ENCODE measurements at regions not wholly inside any gene's neighbourhood (a gene's known extent, or its start where the extent isn't known, plus 50 kb on each side); places are given as distances from the start of the nearest gene placed in this dataset.
A peak's percentile ranks its signal among the peaks of the same experiment; 100 is the strongest.

DNA sequence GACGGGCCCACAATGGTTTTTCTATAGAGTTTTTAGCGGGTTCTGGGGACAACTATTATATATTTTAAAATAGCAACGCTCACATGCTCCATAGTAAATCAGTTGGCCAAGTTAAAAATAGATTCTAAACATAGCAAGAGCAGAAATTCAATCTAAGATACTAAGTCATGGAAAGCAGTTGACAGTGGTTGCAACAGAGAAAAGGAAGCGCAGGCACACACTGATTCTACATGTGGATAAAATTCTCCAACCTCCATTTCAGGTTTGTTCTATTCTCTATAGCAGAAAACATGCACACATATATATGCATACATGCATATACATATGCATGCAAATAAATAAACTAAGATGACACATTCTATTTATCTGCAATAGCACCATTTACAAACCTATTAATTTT, 89.6 kb upstream of the HNRNPU start:
- no peaks in the 10 kb centered on the region for H3K9me3 Mint-ChIP-seq
- peaks cover 7% of the 10 kb centered on the region for H3K27me3 Mint-ChIP-seq
- peaks cover 2% of the 10 kb centered on the region for H3K4me1 Mint-ChIP-seq
- no peak overlapping the region for H3K27ac Mint-ChIP-seq
- H3K4me3 Mint-ChIP-seq, result no peak overlapping the region
- intact Hi-C loops (cut with micrococcal nuclease), result no loop called here
- no peaks in the 10 kb centered on the region for H3K36me3 Mint-ChIP-seq (ENCODE audit: low read depth)
- DNase-seq, result no peak

DNA sequence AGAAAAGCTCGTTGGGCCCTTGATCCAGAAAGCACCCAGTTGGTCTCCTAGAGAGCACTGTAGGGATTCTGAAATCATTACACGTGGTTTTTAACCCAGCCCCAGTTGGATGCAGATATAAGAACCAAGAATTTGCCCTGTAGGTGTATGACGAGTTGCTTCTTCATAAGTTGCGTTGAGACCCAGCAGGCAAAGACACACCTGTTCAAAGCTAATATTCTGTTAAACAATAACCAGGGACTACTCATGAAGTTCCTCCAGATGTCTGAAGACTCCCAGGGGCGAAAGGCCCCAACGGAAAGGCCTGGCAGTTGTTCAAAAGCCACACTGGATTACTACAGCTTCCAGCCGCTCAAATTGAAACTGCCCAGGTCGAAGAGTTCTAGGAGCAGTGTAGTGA, 88.6 kb upstream of the HNRNPU start:
- peaks cover 7% of the 10 kb centered on the region for H3K27me3 Mint-ChIP-seq
- no peak overlapping the region for H3K27ac Mint-ChIP-seq
- no peaks in the 10 kb centered on the region for H3K36me3 Mint-ChIP-seq (ENCODE audit: low read depth)
- H3K4me1 Mint-ChIP-seq, result peaks cover 2% of the 10 kb centered on the region
- no peak for DNase-seq
- H3K4me3 Mint-ChIP-seq, result no peak overlapping the region
- intact Hi-C loops (cut with micrococcal nuclease), result no loop called here
- no peaks in the 10 kb centered on the region for H3K9me3 Mint-ChIP-seq

DNA sequence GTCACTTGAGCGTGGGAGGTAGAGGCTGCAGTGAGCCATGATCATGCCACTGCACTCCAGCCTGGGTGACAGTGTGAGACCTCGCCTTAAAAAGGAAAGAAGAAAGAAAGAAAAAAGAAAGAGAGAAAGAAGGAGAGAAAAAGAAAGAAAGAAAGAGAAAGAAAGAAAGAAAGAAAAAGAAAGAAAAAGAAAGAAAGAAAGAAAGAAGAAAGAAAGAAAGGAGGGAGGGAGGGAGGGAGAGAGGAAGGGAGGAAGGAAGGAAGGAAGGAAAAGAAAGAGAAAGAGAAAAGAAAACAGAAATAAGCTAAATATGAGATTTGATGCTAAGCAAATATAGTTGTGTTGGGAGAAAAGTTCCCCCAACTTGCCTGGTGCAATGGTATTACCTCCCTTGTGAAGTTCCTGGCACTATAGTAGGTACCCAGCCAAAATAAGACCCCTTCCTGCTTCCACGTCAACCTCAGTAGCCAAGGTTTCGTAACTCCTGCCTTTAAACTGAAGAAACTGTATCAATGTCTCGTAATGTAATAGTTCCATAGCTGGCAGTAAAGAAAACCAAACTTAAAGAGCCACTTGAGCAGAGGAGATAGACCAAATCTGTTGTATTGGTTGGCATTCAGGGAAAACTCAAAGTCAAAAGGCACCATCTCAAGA, 88.1 kb upstream of the HNRNPU start:
- Mint-ChIP-seq H3K9me3 (no peaks in the 10 kb centered on the region), H3K36me3 (ENCODE audit: low read depth) (no peaks in the 10 kb centered on the region), H3K27me3 (peaks cover 8% of the 10 kb centered on the region), H3K4me1 (no peaks in the 10 kb centered on the region), H3K4me3 (no peak overlapping the region), H3K27ac (no peak overlapping the region)
- no peak for DNase-seq
- intact Hi-C loops (cut with micrococcal nuclease), result no loop called here

DNA sequence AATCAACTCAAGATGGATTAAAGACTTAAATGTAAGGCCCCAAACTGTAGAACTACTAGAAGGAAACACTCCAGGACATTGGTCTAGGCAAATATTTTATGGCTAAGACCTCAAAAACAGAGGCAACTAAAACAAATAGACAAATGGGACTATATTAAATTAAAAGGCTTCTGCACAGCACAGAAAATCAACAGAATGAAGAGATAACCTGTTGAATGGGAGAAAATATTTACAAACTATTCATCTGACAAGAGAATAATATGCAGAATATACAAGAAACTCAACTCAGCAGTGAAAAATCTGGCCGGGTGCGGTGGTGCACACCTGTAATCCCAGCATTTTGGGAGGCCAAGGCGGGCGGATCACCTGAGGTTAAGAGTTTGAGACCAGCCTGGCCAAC, 84.1 kb upstream of the HNRNPU start:
- DNase-seq, result no peak
- H3K27me3 Mint-ChIP-seq, result peaks cover 13% of the 10 kb centered on the region
- H3K4me3 Mint-ChIP-seq, result no peak overlapping the region
- H3K27ac Mint-ChIP-seq, result no peak overlapping the region
- intact Hi-C loops (cut with micrococcal nuclease), result no loop called here
- peaks cover 5% of the 10 kb centered on the region for H3K9me3 Mint-ChIP-seq
- H3K36me3 Mint-ChIP-seq (ENCODE audit: low read depth), result no peaks in the 10 kb centered on the region
- peaks cover 3% of the 10 kb centered on the region for H3K4me1 Mint-ChIP-seq

DNA sequence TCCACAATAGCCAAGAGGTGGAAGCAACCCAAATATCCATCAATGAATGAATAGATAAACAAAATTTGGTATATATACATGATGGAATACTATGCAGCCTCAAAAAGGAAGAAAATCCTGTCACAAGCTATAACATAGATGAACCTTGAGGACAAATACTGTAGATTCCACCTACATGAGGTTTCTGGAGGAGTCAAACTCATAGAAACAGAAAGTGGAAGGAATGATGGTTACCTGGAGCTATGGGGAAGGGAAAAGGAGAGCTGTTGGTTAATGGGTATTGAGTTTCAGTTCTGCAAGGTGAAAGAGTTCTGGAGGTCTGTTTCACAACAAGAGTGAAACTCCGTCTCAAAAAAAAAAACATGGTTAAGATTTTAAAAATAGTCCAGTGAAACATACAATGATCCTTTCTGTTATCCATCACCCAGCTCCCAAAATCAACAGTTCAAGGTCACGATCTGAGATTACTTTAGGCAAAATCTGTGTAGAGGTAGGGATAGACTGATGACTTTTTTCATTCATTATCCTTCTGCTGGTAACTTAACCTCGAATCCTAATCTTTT, 80.8 kb upstream of the HNRNPU start:
- H3K27ac Mint-ChIP-seq, result no peak overlapping the region
- H3K4me1 Mint-ChIP-seq, result peaks cover 3% of the 10 kb centered on the region
- no peaks in the 10 kb centered on the region for H3K36me3 Mint-ChIP-seq (ENCODE audit: low read depth)
- peaks cover 5% of the 10 kb centered on the region for H3K9me3 Mint-ChIP-seq
- no peak overlapping the region for H3K4me3 Mint-ChIP-seq
- DNase-seq, result no peak
- intact Hi-C loops (cut with micrococcal nuclease), result no loop called here
- H3K27me3 Mint-ChIP-seq, result peaks cover 11% of the 10 kb centered on the region

DNA sequence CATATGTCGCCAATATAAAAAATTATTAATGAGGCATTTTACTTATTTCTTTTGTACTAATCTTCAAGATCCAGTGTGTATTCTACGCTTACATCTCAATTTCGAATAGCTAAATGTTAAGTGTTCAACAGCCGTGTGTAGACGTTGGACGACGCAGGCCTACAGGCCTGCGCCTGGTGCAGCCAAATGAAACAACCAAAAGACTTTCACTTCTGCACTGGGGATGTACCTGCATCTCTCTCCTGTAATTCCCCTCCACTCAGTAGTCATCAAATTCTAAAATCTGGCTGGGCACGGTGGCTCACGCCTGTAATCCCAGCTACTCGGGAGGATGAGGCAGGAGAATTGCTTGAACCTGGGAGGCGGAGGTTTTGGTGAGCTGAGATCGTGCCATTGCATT, 76.8 kb upstream of the HNRNPU start:
- Mint-ChIP-seq H3K4me1 (peaks cover 3% of the 10 kb centered on the region), H3K36me3 (ENCODE audit: low read depth) (no peaks in the 10 kb centered on the region), H3K9me3 (peaks cover 5% of the 10 kb centered on the region), H3K27ac (no peak overlapping the region), H3K27me3 (peaks cover 1% of the 10 kb centered on the region), H3K4me3 (no peak overlapping the region)
- DNase-seq, result no peak
- intact Hi-C loops (cut with micrococcal nuclease), result no loop called here

DNA sequence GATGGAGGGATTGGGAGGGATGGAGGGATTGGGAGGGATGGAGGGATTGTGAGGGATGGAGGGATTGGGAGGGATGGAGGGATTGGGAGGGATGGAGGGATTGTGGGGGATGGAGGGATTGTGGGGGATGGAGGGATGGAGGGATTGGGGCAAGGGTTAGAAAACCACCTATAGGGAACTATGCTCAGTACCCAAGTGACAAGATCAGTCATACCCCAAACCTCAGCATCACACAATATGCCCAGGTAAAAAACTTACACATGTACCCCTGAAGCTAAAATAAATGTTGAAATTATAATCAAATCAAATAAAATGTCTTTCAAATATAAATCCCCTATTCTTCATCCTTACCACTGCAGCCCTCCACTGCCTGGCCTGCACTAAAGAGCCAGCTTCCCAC, 72.8 kb upstream of the HNRNPU start:
- intact Hi-C loops (cut with micrococcal nuclease), result no loop called here
- Mint-ChIP-seq H3K36me3 (ENCODE audit: low read depth) (no peaks in the 10 kb centered on the region), H3K4me3 (no peak overlapping the region), H3K27ac (no peak overlapping the region), H3K4me1 (no peaks in the 10 kb centered on the region), H3K27me3 (peaks cover 3% of the 10 kb centered on the region), H3K9me3 (no peaks in the 10 kb centered on the region)
- DNase-seq, result no peak

DNA sequence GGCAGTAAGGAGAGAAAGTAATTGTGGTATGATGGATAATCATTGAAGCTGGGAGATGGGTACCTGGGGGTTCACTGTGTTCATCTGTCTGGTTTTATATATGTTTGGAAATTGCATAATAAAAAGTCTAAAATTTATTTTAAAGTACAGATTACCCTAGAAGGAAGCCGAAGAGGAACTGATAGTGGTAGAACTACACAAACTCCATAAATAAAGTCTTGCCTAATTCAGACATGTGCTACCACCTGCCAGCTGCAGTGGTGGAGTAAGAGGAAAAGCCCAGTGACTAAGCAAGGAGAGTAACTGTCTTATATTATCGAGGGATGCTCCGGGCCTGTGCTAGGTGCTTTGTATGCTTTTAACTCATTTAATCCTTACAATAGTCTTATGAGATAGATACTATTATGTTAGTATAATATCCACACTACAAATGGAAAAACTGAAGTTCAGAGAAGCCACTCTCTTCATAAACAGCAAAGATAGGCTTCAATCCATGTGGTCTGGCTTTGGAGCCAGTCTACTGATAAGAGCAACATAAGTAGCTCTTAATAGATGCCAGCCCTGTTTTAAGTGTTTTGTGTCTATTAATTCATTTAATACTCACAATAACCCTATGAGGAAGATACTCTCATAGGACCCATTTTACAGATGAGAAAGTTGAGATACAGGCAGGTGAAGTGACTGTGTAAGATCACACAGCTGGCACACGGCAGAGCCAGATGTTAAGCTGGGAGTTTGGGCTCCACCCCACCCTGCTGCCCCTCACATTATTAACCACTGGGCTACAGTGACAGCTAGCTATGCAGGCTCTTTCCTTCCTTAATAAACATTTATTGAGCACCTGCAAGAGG, 56.8 kb upstream of the HNRNPU start:
- peaks cover 33% of the 10 kb centered on the region for H3K27me3 Mint-ChIP-seq
- H3K4me3 Mint-ChIP-seq, result no peak overlapping the region
- H3K36me3 Mint-ChIP-seq (ENCODE audit: low read depth), result no peaks in the 10 kb centered on the region
- peaks cover 5% of the 10 kb centered on the region for H3K4me1 Mint-ChIP-seq
- H3K9me3 Mint-ChIP-seq, result no peaks in the 10 kb centered on the region
- DNase-seq, result no peak
- no peak overlapping the region for H3K27ac Mint-ChIP-seq
- intact Hi-C loops (cut with micrococcal nuclease), result no loop called here

DNA sequence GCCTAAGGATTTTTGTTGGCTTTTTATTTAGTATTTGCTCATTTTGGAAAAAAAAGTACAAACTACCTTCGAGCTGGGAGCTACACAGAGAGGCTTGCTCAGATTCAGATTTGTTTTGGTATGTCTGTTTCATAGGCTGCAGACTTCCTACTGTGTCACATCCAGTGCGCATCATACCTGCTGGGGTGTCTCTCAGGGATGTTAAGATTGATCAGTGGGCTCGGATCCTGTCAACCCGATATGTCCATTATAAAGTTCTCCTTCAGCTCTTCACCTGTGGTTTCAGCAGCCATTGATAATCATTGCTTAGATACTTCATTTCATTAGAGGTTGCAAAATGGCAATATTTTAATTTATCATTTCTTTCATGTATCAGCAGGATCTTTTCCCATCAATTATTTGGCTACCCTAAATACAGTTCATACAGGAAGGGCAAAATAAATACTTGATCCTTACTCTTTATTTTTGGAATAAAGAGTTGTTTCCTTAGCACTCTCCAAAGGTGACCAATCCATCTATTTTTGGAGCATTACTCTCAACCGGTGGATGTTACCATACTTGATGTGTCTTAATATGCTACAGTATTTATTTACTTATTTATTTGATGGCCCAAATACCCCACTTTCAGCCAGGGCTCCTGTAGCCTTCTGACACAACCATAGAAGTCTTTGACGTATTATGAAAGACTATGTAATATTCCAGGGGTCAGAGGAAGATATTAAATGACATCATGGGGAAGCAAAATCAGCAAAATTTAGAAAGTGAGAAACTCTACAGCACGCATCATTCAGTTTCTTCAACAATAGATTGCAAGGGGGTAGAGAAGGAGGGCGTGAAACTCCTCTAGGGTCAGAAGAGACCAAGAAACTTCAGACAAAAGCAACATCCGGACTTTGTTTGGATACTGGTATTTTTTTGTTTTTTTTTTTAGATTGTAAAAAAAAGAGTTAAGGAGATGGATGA, 55.3 kb upstream of the HNRNPU start:
- H3K9me3 Mint-ChIP-seq, result no peaks in the 10 kb centered on the region
- H3K4me3 Mint-ChIP-seq, result peak overlapping the region; percentile 74
- H3K4me1 Mint-ChIP-seq, result peaks cover 5% of the 10 kb centered on the region
- H3K27ac Mint-ChIP-seq, result peak overlapping the region; percentile 12
- intact Hi-C loops (cut with micrococcal nuclease), result loop anchor here (2.0 kb wide), 1 partner anchor 51 kb away; no protein-coding TSS in a partner anchor
- no peak for DNase-seq
- peaks cover 28% of the 10 kb centered on the region for H3K27me3 Mint-ChIP-seq
- no peaks in the 10 kb centered on the region for H3K36me3 Mint-ChIP-seq (ENCODE audit: low read depth)

DNA sequence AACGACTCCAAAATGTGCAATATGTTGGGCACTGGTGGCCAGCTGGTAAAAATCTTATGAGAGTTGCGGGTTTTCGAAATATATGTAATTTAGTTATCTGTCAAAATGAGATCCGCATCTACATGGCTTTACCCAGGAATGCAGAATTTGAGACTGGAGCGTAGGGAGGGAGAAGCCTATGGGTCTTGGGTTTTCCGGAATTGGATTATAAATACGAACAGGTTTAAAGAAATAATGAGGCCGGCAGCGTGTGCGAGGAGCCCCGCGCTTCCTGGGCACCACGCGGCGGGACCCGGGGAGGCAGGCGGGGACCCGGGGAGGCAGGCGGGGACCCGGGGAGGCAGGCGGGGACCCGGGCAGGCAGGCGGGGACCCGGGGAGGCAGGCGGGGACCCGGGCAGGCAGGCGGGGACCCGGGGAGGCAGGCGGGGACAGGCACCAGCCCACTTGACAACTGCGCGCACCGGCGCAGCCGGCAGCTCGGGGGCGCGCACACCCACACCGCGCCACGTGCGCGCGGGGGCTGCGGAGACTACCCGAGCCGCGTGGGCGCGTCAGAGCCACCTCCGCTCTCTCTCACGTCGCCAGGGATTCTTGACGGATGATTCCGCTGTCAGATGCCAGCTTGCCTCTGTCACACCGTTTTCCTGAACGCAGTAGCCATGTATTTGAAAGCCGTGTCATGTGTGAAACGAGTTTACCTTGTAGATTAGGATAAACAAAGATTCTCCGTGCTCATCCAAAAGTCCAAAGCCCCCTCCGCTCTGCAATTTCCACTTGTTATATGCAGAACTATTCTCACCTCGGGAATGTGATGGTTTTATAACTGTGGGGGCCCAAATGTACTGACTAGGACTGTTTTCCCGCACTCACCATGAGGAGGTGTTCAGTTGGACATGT, 54.3 kb upstream of the HNRNPU start:
- Mint-ChIP-seq H3K36me3 (ENCODE audit: low read depth) (no peaks in the 10 kb centered on the region), H3K4me3 (peak overlapping the region; percentile 88), H3K27ac (peak overlapping the region; percentile 81), H3K9me3 (no peaks in the 10 kb centered on the region), H3K4me1 (peaks cover 5% of the 10 kb centered on the region), H3K27me3 (peaks cover 28% of the 10 kb centered on the region)
- intact Hi-C loops (cut with micrococcal nuclease), result loop anchor here (1.0 to 2.0 kb wide), 2 partner anchors 52 to 54 kb away; partner anchors contain the start of gene HNRNPU
- DNase-seq, result peak; percentile 85

DNA sequence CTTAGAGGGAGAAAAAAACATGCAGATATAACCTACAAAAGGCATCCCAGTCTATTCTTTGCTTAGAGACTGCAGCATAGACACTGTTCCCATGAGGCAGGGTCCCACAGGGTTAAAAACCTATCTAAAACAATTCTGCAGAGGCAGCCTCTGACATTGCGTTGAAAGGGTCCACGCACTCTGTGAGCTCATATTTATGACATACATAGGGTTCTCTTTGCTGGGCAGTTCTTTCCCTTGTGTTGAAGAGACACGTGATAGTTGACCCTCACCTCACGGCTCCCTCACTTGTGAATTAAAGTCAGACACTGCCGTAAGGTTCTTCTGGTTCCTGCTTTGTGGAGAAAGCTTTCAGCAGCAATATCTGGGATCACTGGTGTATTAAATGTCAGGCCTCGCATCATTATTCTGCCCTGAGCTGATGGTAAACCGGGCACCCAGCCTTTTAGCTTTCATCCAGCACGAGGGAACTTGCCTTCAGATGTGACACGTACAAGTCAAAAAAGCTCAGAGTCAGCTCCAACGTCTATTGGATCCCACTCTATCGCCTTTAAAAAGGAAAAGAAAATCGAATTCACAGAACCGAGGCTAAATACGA, 52.8 kb upstream of the HNRNPU start:
- Mint-ChIP-seq H3K27ac (no peak overlapping the region), H3K36me3 (ENCODE audit: low read depth) (no peaks in the 10 kb centered on the region), H3K9me3 (no peaks in the 10 kb centered on the region), H3K4me3 (no peak overlapping the region), H3K4me1 (peaks cover 5% of the 10 kb centered on the region), H3K27me3 (peaks cover 25% of the 10 kb centered on the region)
- intact Hi-C loops (cut with micrococcal nuclease), result no loop called here
- no peak for DNase-seq

DNA sequence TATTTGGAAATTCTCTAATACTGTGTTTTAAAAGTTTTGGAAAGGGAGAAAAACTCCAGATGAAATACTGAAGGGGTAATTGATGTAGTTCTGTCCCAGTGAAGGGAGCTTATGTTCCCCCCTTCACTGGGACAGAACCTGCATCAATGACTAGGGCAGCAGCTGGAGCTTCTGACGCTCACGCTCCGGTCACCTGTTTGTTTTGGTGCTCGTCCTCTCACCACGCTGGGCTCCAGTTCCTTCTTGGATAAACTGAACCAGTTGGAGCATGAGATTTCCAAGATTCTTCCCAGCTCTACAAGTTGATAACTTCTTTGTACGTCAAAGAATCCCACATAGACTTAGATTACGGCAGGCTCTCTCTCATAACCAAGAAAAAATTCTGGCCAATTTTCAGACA, 51.4 kb upstream of the HNRNPU start:
- Mint-ChIP-seq H3K36me3 (ENCODE audit: low read depth) (no peaks in the 10 kb centered on the region), H3K4me3 (no peak overlapping the region), H3K27ac (no peak overlapping the region), H3K27me3 (peaks cover 21% of the 10 kb centered on the region), H3K4me1 (peaks cover 5% of the 10 kb centered on the region), H3K9me3 (no peaks in the 10 kb centered on the region)
- no peak for DNase-seq
- intact Hi-C loops (cut with micrococcal nuclease), result no loop called here
